Ovary (tissue), 3 donors: ENCODE measurements at regions not wholly inside any gene's neighbourhood (a gene's known extent, or its start where the extent isn't known, plus 50 kb on each side); places are given as distances from the start of the nearest gene placed in this dataset.

Experiments used
- CTCF ChIP-seq, 3 donors: fragments of 450-650 bp in 2 of 3; fragments of 200-600 bp in 1 of 3; IDR thresholded peaks; one replicate each; pipeline versions ENCODE4 v1.5.1 to v1.8.0; 2016 to 2022; ENCODE audit warnings: antibody characterized with exemption in 3 of 3, mild to moderate bottlenecking in 1 of 3
- POLR2A ChIP-seq: fragments of 450-650 bp; IDR thresholded peaks from one replicate; pipeline ENCODE4 v1.6.1; 2017; ENCODE audit warnings: antibody characterized with exemption, mild to moderate bottlenecking, moderate library complexity
- donor health status: DM: no; HTN: no; CAD: no.

- TF ChIP-seq CTCF (IDR thresholded peaks at IDR 0.05) = no peak
- TF ChIP-seq POLR2A = no peak
Observed at GRCh38 chr2:239489481-239489880, 88.7 kb upstream of the HDAC4 start.
